BE2C (cell line): ENCODE measurements at regions not wholly inside any gene's neighbourhood (a gene's known extent, or its start where the extent isn't known, plus 50 kb on each side); places are given as distances from the start of the nearest gene placed in this dataset.

ENCODE experiments used
- DNase-seq: peaks from one replicate; pipeline ENCODE4 v3.0.0-alpha.2; 2020
- H3K27me3 ChIP-seq: fragments of 250-450 bp; sonication (Bioruptor Pico); 2 replicates; pipeline ENCODE4 v1.5.1; 2020; ENCODE audit warnings: mild to moderate bottlenecking
- H3K36me3 ChIP-seq: fragments of 250-450 bp; sonication (Bioruptor Pico); 2 replicates; pipeline ENCODE4 v1.5.1; 2020; ENCODE audit warnings: mild to moderate bottlenecking
- H3K4me1 ChIP-seq: fragments of 250-450 bp; sonication (Bioruptor Pico); 2 replicates; pipeline ENCODE4 v1.5.1; 2020
- H3K4me3 ChIP-seq: 2 replicates; pipeline ENCODE4 v1.5.1; 2011; ENCODE audit warnings: low read depth, low read length
- H3K9me3 ChIP-seq: fragments of 250-450 bp; sonication (Bioruptor Pico); 2 replicates; pipeline ENCODE4 v1.5.1; 2020
- CTCF ChIP-seq: IDR thresholded peaks from 2 replicates; pipeline ENCODE4 v1.5.1; 2012; ENCODE audit warnings: mild to moderate bottlenecking, low read depth, low read length

- no peaks in the 10 kb centered on the region for H3K4me1 ChIP-seq
- H3K9me3 ChIP-seq: no peaks in the 10 kb centered on the region
- no peak overlapping the region for H3K4me3 ChIP-seq
- no peak for DNase-seq
- no peaks in the 10 kb centered on the region for H3K36me3 ChIP-seq
- no peak for TF ChIP-seq CTCF
- no peaks in the 10 kb centered on the region for H3K27me3 ChIP-seq
These were observed 141.3 kb downstream of the GNAT3 start for GRCh38 chr7:80370587-80370986.

DNA sequence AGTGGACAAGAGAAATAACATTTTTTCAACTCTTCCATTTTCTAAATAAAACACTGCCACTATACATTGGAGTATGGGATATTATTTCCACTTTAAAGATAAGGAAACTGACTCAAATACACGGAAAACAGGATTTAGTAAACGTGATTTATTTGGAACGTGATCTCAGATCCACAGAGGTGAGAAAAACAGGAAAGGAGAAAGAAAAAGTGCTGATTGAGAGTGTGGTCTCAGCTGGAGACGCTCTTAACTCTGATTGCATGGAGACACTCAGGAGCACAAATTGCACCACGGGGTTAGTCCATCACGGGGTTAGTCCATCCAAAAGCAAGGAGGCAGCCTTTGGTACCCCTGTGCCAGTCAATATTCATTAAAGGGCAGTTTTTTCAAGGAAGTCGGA, 142.5 kb downstream of the GNAT3 start:
- Histone ChIP-seq H3K4me3 (no peak overlapping the region), H3K4me1 (no peaks in the 10 kb centered on the region), H3K9me3 (no peaks in the 10 kb centered on the region), H3K27me3 (no peaks in the 10 kb centered on the region), H3K36me3 (no peaks in the 10 kb centered on the region)
- no peak for TF ChIP-seq CTCF
- DNase-seq: no peak

DNA sequence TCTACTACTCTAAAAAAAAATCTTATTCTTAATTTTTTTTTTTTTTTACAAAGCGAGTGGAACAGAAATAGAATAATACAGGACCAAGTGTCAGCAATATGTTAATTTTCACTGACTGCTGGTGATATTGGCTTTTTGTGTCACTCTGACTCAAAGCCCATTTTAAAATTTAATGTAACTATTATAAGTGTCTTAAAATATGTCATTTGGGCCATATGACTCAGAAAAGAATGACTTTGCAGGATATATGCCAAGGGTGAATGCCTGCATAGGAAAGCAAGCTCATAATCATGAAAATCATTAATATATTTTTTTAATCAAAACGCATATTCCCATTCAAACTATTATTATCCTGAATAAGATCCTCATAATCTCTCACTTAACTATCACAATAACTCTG, 149.2 kb downstream of the GNAT3 start:
- no peak for TF ChIP-seq CTCF
- Histone ChIP-seq H3K36me3 (no peaks in the 10 kb centered on the region), H3K4me3 (no peak overlapping the region), H3K9me3 (no peaks in the 10 kb centered on the region), H3K4me1 (no peaks in the 10 kb centered on the region), H3K27me3 (no peaks in the 10 kb centered on the region)
- no peak for DNase-seq

- H3K9me3 ChIP-seq: no peaks in the 10 kb centered on the region
- TF ChIP-seq CTCF: no peak
- no peaks in the 10 kb centered on the region for H3K27me3 ChIP-seq
- H3K4me1 ChIP-seq: no peaks in the 10 kb centered on the region
- no peak for DNase-seq
- H3K4me3 ChIP-seq: no peak overlapping the region
- no peaks in the 10 kb centered on the region for H3K36me3 ChIP-seq
These were observed 149.8 kb downstream of the GNAT3 start for GRCh38 chr7:80362010-80362618.

GRCh38 chr7:80359476-80359875, 152.4 kb downstream of the GNAT3 start:
- no peaks in the 10 kb centered on the region for H3K4me1 ChIP-seq
- H3K4me3 ChIP-seq: no peak overlapping the region
- DNase-seq: no peak
- no peak for TF ChIP-seq CTCF
- H3K36me3 ChIP-seq: no peaks in the 10 kb centered on the region
- H3K27me3 ChIP-seq: no peaks in the 10 kb centered on the region
- no peaks in the 10 kb centered on the region for H3K9me3 ChIP-seq

DNA sequence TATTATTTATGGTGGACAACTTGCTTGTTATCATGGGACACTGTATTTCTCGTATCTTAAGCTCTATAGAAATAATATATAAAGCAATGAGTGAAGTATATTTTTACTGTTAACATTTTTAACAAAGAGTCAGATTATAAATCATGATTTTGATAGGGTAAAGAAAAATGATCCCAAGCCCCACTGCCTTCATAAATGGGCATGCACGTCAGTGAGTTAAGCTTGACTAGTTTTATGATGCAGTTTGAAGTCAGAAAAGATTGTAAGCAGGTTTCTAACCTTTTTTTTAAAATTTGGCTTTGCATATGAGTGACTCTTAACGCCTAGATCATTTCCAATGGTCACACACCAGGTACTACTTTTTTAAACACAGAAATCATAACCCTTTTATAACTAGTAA, 152.8 kb downstream of the GNAT3 start:
- H3K27me3 ChIP-seq: no peaks in the 10 kb centered on the region

More for the DNA sequence above, 152.8 kb downstream of the GNAT3 start:
- Histone ChIP-seq H3K36me3 (no peaks in the 10 kb centered on the region), H3K4me3 (no peak overlapping the region), H3K9me3 (no peaks in the 10 kb centered on the region), H3K4me1 (no peaks in the 10 kb centered on the region)
- DNase-seq: no peak
- TF ChIP-seq CTCF: no peak
